ENCODE measurements at regions not wholly inside any gene's neighbourhood (a gene's known extent, or its start where the extent isn't known, plus 50 kb on each side); places are given as distances from the start of the nearest gene placed in this dataset.

GRCh38 chr5:15447209-15447608 is 52.8 kb upstream of the FBXL7 start:
- no peak for DNase-seq

- DNase-seq: no peak
Measured at GRCh38 chr5:15446552-15446951, 53.4 kb upstream of the FBXL7 start.

GRCh38 chr5:15442193-15442570 is 57.8 kb upstream of the FBXL7 start:
- no peak for DNase-seq

- DNase-seq: no peak
Measured at GRCh38 chr5:15441433-15442192, 58.4 kb upstream of the FBXL7 start.

GRCh38 chr5:15440434-15440833 is 59.5 kb upstream of the FBXL7 start:
- no peak for DNase-seq

GRCh38 chr5:15439801-15440200 is 60.2 kb upstream of the FBXL7 start:
- no peak for DNase-seq

- no peak for DNase-seq
Measured at GRCh38 chr5:15433709-15434108, 66.3 kb upstream of the FBXL7 start.

- DNase-seq: no peak
Measured at GRCh38 chr5:15431923-15432322, 68.1 kb upstream of the FBXL7 start.

- peak; percentile 48 for DNase-seq
Measured at GRCh38 chr5:15425766-15426165, 74.2 kb upstream of the FBXL7 start.

- DNase-seq: no peak
Measured at GRCh38 chr5:15424769-15425168, 75.2 kb upstream of the FBXL7 start.

GRCh38 chr5:15421921-15422412 is 78.0 kb upstream of the FBXL7 start:
- peak; percentile 39 for DNase-seq

GRCh38 chr5:15421381-15421780 is 78.6 kb upstream of the FBXL7 start:
- DNase-seq: no peak

GRCh38 chr5:15420201-15420600 is 79.8 kb upstream of the FBXL7 start:
- no peak for DNase-seq

- DNase-seq: no peak
Measured at GRCh38 chr5:15417156-15417555, 82.8 kb upstream of the FBXL7 start.

GRCh38 chr5:15406478-15406877 is 93.5 kb upstream of the FBXL7 start:
- DNase-seq: no peak

- DNase-seq: no peak
Measured at GRCh38 chr5:15393146-15393545, 106.8 kb upstream of the FBXL7 start.

- no peak for DNase-seq
Measured at GRCh38 chr5:15391704-15392397, 108.1 kb upstream of the FBXL7 start.

- no peak for DNase-seq
Measured at GRCh38 chr5:15388866-15389265, 111.1 kb upstream of the FBXL7 start.

GRCh38 chr5:15387931-15388524 is 112.0 kb upstream of the FBXL7 start:
- no peak for DNase-seq

GRCh38 chr5:15386122-15386521 is 113.9 kb upstream of the FBXL7 start:
- DNase-seq: no peak

GRCh38 chr5:15385553-15385952 is 114.4 kb upstream of the FBXL7 start:
- DNase-seq: no peak

- no peak for DNase-seq
Measured at GRCh38 chr5:15385037-15385436, 114.9 kb upstream of the FBXL7 start.

- no peak for DNase-seq
Measured at GRCh38 chr5:15384581-15384980, 115.4 kb upstream of the FBXL7 start.

- no peak for DNase-seq
Measured at GRCh38 chr5:15384176-15384575, 115.8 kb upstream of the FBXL7 start.
